GM18505 (cell line): ENCODE measurements at regions not wholly inside any gene's neighbourhood (a gene's known extent, or its start where the extent isn't known, plus 50 kb on each side); places are given as distances from the start of the nearest gene placed in this dataset.
"Not testable (repeated sequence)": the region's sequence is repeated elsewhere in the genome, so short reads cannot be mapped to it uniquely, and the experiment has no call there.

Source experiments
- ATAC-seq: cut with Tn5 transposase; IDR thresholded peaks from one replicate; pipeline ENCODE4 v1.9.1; 2021; ENCODE audit not compliant: unreplicated experiment
- POLR2A ChIP-seq: IDR thresholded peaks from 4 replicates; pipeline ENCODE4 v1.6.1; 2011; ENCODE audit warnings: borderline replicate concordance; ENCODE audit not compliant: insufficient read depth, insufficient read length; ENCODE audit errors: extremely low read depth

GRCh38 chr6:126821706-126822105 lies 296.8 kb upstream of the RSPO3 start:
- ATAC-seq: no peak

GRCh38 chr6:126824226-126824625 lies 294.2 kb upstream of the RSPO3 start:
- ATAC-seq: no peak
- no peak for TF ChIP-seq POLR2A

More at GRCh38 chr6:126821706-126822105, 296.8 kb upstream of the RSPO3 start:
- no peak for TF ChIP-seq POLR2A

- TF ChIP-seq POLR2A: no peak
- ATAC-seq: no peak
These were observed 293.7 kb upstream of the RSPO3 start for GRCh38 chr6:126824815-126825214.

- no peak for TF ChIP-seq POLR2A
- no peak for ATAC-seq
These were observed 292.2 kb upstream of the RSPO3 start for GRCh38 chr6:126826166-126826714.

GRCh38 chr6:126831461-126831860 lies 287.0 kb upstream of the RSPO3 start:
- no peak for TF ChIP-seq POLR2A
- ATAC-seq: no peak

GRCh38 chr6:126842769-126843168 lies 275.7 kb upstream of the RSPO3 start:
- TF ChIP-seq POLR2A: no peak
- ATAC-seq: no peak

GRCh38 chr6:126848119-126848518 lies 270.4 kb upstream of the RSPO3 start:
- no peak for ATAC-seq
- no peak for TF ChIP-seq POLR2A

- no peak for ATAC-seq
- TF ChIP-seq POLR2A: no peak
These were observed 250.8 kb upstream of the RSPO3 start for GRCh38 chr6:126867641-126868040.

GRCh38 chr6:126873351-126873750 lies 245.1 kb upstream of the RSPO3 start:
- no peak for TF ChIP-seq POLR2A
- no peak for ATAC-seq

- no peak for TF ChIP-seq POLR2A
These were observed 244.7 kb upstream of the RSPO3 start for GRCh38 chr6:126873791-126874190.

GRCh38 chr6:126876446-126876845 lies 242.0 kb upstream of the RSPO3 start:
- TF ChIP-seq POLR2A: no peak
- no peak for ATAC-seq

More at GRCh38 chr6:126873791-126874190, 244.7 kb upstream of the RSPO3 start:
- ATAC-seq: no peak

- no peak for ATAC-seq
- no peak for TF ChIP-seq POLR2A
These were observed 237.5 kb upstream of the RSPO3 start for GRCh38 chr6:126880964-126881363.

GRCh38 chr6:126886106-126886505 lies 232.4 kb upstream of the RSPO3 start:
- TF ChIP-seq POLR2A: no peak
- ATAC-seq: no peak

GRCh38 chr6:126888727-126889725 lies 229.4 kb upstream of the RSPO3 start:
- ATAC-seq: no peak
- no peak for TF ChIP-seq POLR2A

GRCh38 chr6:126890055-126890454 lies 228.4 kb upstream of the RSPO3 start:
- no peak for ATAC-seq
- no peak for TF ChIP-seq POLR2A

- no peak for ATAC-seq
- TF ChIP-seq POLR2A: no peak
These were observed 227.3 kb upstream of the RSPO3 start for GRCh38 chr6:126891158-126891557.

GRCh38 chr6:126892869-126893268 lies 225.6 kb upstream of the RSPO3 start:
- ATAC-seq: not testable (repeated sequence)
